GM18867 (cell line): ENCODE measurements at regions not wholly inside any gene's neighbourhood (a gene's known extent, or its start where the extent isn't known, plus 50 kb on each side); places are given as distances from the start of the nearest gene placed in this dataset.

Experiments
- ATAC-seq: cut with Tn5 transposase; IDR thresholded peaks from one replicate; pipeline ENCODE4 v1.9.1; 2021; ENCODE audit warnings: mild to moderate bottlenecking, moderate library complexity; ENCODE audit not compliant: unreplicated experiment

DNA sequence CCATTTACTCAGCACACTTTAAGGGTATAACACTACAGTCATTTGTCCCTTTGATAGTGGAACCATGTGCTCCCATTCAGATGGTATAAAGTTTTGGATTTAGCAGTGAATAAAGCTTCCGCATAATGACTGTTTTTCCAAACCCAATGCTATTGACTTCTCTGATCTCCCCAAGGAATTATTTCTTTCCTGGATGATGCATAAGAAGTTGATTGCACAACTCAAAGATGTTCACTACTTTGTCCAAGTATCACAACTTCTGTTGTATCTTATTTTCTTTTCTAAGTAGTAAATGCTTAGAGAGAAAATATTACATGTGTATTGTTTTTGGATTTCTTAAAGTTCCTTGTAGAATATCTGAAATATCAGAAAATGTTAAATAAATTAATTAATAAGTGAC, 300.2 kb downstream of the GPM6A start:
- ATAC-seq = no peak

DNA sequence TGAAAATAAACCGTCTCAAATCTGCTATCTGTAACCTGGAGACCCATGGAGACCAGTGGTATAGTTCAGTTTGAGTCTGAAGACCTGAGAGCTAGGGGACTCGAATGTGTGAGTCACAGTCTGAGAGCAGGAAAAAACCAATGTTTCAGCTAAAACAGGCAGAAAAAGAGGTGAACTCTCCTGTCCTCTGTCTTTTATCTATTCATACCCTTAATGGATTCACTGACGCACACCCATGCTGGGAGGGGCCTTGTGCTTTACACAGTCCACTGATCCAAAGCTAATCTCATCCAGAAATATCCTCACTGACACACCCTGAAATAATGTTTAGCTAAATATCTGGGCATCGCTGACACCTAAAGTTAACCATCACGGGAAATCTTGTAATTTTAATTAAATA, 297.9 kb downstream of the GPM6A start:
- ATAC-seq = no peak

DNA sequence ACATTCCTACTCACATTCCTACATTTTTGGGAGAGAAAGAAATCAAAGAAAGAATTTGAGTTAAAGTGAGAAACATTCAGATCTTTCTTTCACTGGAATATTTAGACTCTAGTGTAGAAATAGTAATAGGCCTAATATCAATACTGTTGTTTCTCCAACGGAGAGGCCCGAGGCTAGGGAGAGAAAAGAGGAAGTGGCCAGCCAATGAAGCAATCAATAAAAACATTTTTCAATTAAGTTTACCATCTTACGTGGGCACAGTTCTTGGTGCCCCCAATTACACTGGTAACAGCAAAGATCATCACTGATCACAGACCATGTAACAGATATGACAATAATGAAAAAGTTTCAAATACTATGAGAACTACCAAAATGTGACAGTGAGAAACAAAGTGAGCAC, 281.4 kb downstream of the GPM6A start:
- no peak for ATAC-seq

DNA sequence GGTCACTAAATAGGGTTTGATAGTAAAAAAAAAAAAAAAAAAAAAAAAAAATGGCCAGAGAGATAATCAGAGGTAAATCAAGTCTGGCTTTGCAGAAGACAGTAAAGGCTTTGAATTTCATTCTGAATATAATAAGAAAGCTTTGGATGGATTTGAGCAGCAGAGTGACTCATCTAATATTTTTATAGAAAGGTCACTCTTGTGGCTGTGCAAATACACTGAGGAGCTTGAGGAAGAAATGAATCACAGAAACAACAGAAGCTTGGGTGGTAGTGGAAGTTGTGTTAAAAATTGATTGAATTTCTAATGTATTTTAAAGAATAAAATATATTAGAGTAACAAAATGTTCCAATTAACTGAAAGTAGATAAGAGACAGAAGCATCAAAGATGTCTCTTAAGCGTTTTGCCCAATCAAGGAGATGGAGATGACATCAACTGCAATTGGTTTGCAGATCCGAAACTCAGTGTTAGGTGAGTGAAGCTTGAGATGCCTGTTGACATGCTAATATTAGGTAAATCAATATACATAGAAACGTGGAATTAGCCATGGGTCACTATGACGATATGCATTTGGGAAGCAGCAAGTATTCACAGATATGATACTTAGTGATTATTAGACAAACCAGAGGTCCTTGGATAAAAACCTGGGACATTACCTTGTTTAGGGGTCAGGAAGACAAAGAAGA, 280.5 kb downstream of the GPM6A start:
- no peak for ATAC-seq

DNA sequence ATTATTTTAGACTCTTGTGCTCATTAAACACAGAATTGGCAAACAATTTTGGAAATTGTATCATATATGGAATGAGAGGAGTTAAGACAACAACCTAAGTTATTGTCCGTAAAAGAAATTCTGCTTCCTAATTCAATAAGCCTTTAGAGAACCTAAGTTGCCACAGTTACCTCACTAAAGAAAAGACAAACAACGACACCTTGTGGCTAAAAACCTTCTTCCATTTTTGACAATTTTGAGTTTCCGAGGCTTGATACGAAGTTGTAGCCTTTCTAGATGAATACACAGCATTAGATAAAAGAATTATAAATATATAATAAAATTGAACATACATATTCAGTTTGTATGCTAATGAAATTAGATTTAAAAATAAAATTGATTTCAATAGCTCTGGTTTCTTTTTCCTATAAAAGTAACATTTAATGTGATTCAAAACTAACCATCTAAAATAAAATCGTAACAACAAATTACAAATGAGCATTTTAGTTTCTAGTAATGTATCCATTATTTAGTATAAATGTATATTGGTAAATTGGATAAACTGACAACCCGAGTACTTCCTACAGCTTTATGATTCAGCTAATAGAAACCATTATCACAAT, 275.1 kb downstream of the GPM6A start:
- ATAC-seq = peak; percentile 80

DNA sequence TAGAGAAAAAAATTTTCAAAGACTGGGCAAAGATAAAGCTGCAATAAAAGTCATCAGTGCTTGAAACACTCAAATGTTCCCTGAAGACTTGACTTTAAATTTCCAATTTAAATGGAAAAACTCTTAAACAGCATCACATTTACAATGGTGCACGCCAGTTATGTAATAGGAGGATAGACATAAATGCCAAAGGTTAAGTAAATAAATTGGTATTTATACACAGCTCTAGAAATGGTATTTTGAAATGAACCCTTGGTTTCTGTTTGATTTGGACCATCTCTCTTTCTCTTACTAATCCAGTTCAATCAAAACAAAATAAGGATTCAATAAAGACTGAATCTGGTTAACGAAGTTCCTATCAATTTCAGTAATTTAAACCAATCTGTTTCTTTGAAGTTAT, 272.6 kb downstream of the GPM6A start:
- no peak for ATAC-seq

DNA sequence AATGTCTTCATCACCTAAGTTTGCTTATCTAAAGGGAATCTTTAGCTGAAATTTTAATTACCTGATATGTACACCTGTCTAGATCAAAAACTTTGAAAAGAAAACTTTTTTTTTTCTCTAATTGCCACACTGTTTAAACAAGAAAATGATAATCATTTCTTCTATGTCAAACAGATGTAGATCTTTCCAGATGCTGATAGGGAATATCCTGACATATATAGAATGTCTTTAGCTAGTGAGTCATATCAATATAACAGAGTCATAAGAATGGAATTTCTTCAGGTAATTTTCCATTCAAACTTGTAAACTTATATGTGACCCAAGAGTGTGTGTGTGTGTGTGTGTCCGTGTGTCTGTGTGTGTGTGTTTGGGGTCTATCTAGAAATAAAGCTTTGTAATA, 271.9 kb downstream of the GPM6A start:
- ATAC-seq = no peak

DNA sequence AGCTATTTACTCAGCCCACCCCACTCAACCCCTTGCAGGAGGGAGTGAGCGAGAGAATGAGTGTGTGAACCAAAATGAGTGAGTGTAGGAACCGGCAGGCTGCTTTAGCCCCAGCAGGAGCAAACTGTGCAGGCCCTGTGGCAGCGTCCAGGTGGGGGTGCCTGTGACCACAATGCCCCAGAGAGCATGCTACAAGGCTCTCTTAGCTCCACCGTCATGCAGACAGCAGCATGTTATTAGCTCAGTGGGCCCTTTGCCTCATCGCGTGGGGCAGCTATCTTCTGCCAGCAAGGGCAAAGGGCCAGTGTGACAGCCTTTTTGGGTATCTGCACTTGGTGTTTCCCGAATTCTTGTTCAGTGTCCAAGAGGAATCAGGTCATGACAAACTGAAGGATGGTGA, 271.3 kb downstream of the GPM6A start:
- ATAC-seq = no peak

DNA sequence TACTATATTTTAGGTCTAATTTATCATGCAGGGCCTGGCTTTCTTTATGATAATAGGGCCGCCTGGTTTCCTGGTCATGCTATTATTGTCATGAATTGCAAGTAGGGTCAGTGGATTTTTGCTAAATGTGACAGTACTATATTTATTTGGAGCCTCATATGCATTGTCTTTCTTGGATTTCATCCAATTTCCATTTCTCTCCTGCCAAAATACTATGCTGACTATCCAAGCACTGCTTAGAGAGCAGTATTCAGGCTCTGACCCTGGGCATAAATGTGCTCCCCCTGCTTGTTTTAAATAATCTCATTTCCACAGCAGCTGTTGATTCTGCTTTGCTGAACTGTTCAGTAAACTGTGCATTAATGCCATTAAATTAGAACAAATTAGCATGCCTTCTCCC, 269.3 kb downstream of the GPM6A start:
- no peak for ATAC-seq

DNA sequence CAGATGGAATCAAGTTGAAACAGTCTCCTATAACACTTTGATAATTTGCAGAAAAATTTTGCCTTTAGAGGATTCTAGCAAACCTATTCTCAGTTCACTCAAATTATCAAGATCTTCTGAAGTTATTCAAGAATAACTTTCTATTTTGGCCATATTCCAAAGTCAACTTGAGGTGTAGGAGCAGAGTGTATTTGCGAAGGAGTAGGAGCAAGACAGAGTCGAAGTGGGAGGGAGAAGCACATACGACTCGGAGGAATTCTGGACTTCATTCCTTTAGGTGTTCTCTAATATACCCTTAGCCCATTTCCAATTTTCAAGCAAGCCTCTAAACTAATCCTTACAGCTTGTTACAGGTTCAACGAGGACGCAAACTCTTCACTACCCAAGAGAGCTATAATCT, 252.9 kb downstream of the GPM6A start:
- no peak for ATAC-seq

DNA sequence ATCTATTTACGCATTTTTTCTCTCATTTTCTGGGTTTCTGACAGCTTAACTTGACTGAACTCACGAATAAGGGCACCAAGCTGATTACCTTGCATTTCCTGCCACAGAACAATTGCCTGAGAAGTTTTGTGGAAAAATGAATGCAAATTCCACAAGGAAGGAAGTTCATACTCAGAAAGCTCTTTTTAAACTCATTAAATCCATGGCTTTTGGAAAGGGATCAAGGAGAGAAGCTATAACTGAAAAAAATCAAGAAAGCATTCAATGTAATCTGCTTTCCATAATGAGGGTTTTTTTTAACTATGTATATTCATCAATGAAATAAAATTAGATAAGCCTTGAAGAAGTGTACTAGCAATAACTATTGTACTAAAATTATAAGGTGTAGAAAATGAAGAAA, 252.5 kb downstream of the GPM6A start:
- ATAC-seq = no peak

DNA sequence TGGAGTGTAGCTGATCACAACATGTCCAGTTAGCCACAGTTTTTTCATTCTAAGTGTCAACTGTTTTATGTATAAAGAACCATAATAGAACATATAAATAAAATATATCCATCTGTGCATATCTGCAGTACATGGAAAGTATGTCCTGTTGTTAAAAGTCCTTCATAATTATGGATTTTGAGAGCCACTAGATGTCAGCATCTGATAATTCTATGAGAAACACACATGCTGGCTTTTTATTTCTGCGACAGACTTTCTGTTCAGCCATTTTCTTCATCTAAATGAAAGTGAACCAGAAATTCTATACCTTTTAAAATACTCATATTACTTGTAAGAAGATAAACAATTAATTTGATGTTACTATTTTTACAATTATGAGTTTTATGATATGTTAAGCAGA, 251.5 kb downstream of the GPM6A start:
- ATAC-seq = peak; percentile 41

DNA sequence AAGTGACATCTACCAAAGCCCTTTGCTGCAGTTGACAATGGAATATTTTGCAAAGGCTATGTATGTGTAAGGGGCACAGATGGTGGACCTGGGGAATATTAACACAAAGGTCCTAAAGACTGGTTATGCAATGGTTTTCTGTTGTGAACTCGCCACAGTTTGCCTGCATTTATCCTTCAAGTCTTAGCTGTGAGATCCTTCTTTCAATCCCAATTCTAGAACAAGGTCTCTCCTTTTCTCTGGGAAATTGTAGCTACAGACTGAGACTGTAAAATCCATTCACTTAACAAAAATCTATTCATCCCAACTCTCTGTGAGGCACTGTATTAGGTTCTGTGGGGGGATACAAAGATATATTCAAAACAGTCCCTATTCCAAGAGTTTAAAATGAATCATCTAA, 250.4 kb downstream of the GPM6A start:
- ATAC-seq = no peak

DNA sequence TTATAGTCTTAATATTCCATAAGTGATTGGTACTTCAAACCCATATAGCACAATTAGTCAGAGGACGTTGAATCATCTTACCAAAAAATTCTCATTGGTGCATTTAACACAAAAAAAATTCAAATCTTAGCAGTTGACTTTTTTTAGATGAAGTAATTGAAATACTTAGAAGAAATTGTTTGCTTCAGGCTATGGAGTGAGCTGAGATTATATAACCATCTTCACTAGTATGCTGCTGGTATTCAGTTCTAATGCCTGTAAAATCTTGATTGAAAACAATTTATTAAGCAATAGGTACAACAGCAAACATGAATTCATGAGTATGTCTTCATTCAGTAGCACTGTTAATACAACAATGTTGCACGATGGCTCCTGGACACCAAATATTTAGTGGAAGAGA, 250.0 kb downstream of the GPM6A start:
- ATAC-seq = no peak

DNA sequence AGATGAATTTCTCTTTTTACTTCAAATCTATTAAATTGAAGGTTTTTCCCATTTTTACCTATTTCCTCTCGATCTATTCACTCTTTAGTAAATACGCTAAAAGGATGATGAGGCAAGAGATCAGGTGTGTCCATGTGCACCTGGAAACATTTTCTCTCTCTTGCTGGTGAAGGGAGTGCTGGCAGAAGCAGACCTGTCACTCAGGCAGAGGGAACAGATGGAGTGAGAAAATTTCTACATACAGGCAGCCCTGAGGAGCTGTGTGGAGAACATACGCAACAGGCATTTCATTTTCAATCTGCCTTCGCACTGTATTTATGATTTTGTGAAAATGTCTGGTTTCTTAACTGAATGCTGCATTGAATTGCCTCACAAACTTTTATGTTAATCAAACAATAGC, 249.5 kb downstream of the GPM6A start:
- no peak for ATAC-seq
